ENCODE measurements at regions not wholly inside any gene's neighbourhood (a gene's known extent, or its start where the extent isn't known, plus 50 kb on each side); places are given as distances from the start of the nearest gene placed in this dataset.

GRCh38 chr3:106056931-106057330, 188.1 kb upstream of the CBLB start:
- TF ChIP-seq CTCF (IDR thresholded peaks at IDR 0.05; ENCODE audit: low read length) (no peak), EZH2 (IDR thresholded peaks at IDR 0.05; ENCODE audit: borderline replicate concordance, low read length) (no peak)

Measured in OCI-LY1 (cell line).